B cell (primary cell): ENCODE measurements at regions not wholly inside any gene's neighbourhood (a gene's known extent, or its start where the extent isn't known, plus 50 kb on each side); places are given as distances from the start of the nearest gene placed in this dataset.

ENCODE experiments used
- ATAC-seq: fragments of 200-7000 bp; cut with Tn5 transposase; one replicate; pipeline ENCODE4 v1.10.0; 2021; ENCODE audit warnings: low read depth, mild to moderate bottlenecking, moderate number of reproducible peaks, moderate library complexity
- CTCF ChIA-PET: fragments of 350-600 bp; sonication (Branson Sonifier 250); formaldehyde crosslinking; loops from one replicate; lab custom pipeline; 2021; ENCODE audit warnings: antibody characterized with exemption, inconsistent platforms; lab: Charles Lee
- POLR2A ChIA-PET: fragments of 350-600 bp; sonication (Branson Sonifier 250); formaldehyde crosslinking; loops from one replicate; lab custom pipeline; 2021; ENCODE audit warnings: antibody characterized with exemption; lab: Charles Lee
- DNase-seq: peaks from one replicate; pipeline ENCODE4 v3.0.0; 2013
- H2AFZ ChIP-seq: 2 replicates; pipeline ENCODE4 v1.6.1; 2012; ENCODE audit warnings: mild to moderate bottlenecking, low read depth, low read length; ENCODE audit not compliant: insufficient read depth, poor library complexity, severe bottlenecking
- H3K27ac ChIP-seq, 2 donors: 1 replicate in 1 of 2; 2 replicates in 1 of 2; pipeline ENCODE4 v1.5.1; 2012 to 2013; ENCODE audit warnings: low read length in 2 of 2, mild to moderate bottlenecking in 2 of 2, moderate library complexity in 1 of 2
- H3K27me3 ChIP-seq, 4 experiments: fragments of 200-600 bp in 1 of 4; sonication (generic) in 1 of 4; replicated peaks in 1 of 4; 1 replicate in 2 of 4; 2 replicates in 2 of 4; pipeline versions ENCODE4 v1.6.1 to v1.7.0; 2013 to 2016; ENCODE audit warnings: low read length in 3 of 4, mild to moderate bottlenecking in 2 of 4, mixed read lengths in 1 of 4, moderate library complexity in 1 of 4; ENCODE audit not compliant: insufficient read depth in 4 of 4, control insufficient read depth in 3 of 4; ENCODE audit errors: control extremely low read depth in 1 of 4
- H3K36me3 ChIP-seq, 2 experiments: replicated peaks in 1 of 2; 1 replicate in 1 of 2; 2 replicates in 1 of 2; pipeline versions ENCODE4 v1.6.1 to v1.7.1; 2013; ENCODE audit warnings: low read length in 1 of 2; ENCODE audit not compliant: insufficient read depth in 2 of 2, control insufficient read depth in 1 of 2; ENCODE audit errors: control extremely low read depth in 1 of 2, extremely low read depth in 1 of 2
- H3K4me1 ChIP-seq, 2 donors: fragments of 200-600 bp in 1 of 2; sonication (generic) in 1 of 2; 1 replicate in 1 of 2; 2 replicates in 1 of 2; pipeline versions ENCODE4 v1.5.1 to v1.6.1; 2013 to 2017; ENCODE audit warnings: low read length in 2 of 2; ENCODE audit not compliant: control insufficient read depth in 2 of 2, insufficient read depth in 2 of 2
- H3K4me2 ChIP-seq: replicated peaks from 2 replicates; pipeline ENCODE3; 2012; ENCODE audit warnings: mild to moderate bottlenecking, low read depth, low read length; ENCODE audit not compliant: poor library complexity, severe bottlenecking
- H3K4me3 ChIP-seq, 5 experiments: fragments of 200-600 bp in 1 of 5; sonication (generic) in 1 of 5; 1 replicate in 3 of 5; 2 replicates in 2 of 5; pipeline versions ENCODE4 v1.5.1 to v1.7.0; 2011 to 2016; ENCODE audit warnings: low read length in 4 of 5, mild to moderate bottlenecking in 4 of 5, low read depth in 2 of 5, control low read depth in 1 of 5, moderate library complexity in 1 of 5; ENCODE audit not compliant: insufficient read depth in 1 of 5; ENCODE audit errors: control extremely low read depth in 1 of 5, extremely low read depth in 1 of 5
- H3K79me2 ChIP-seq: fragments of 200-600 bp; sonication (generic); one replicate; pipeline ENCODE4 v1.6.0; 2016; ENCODE audit warnings: low read length; ENCODE audit not compliant: control insufficient read depth, insufficient read depth
- H3K9ac ChIP-seq: fragments of 200-600 bp; sonication (generic); 2 replicates; pipeline ENCODE4 v1.6.1; 2017; ENCODE audit warnings: mild to moderate bottlenecking, low read length, moderate library complexity
- H3K9me3 ChIP-seq, 3 donors: one replicate each; pipeline versions ENCODE4 v1.6.1 to v1.7.1; 2013; ENCODE audit warnings: low read length in 2 of 3; ENCODE audit not compliant: control insufficient read depth in 2 of 3, insufficient read depth in 1 of 3; ENCODE audit errors: control extremely low read depth in 1 of 3
- H4K20me1 ChIP-seq: 2 replicates; pipeline ENCODE4 v1.6.0; 2012; ENCODE audit warnings: mild to moderate bottlenecking, low read length; ENCODE audit not compliant: insufficient read depth, control insufficient read depth, poor library complexity, severe bottlenecking
- H3K27ac Mint-ChIP-seq: one replicate; pipeline ENCODE4 v1.8.0; 2021; ENCODE audit warnings: mixed read lengths
- H3K27me3 Mint-ChIP-seq: one replicate; pipeline ENCODE4 v1.8.0; 2021; ENCODE audit warnings: mixed read lengths
- H3K4me1 Mint-ChIP-seq: one replicate; pipeline ENCODE4 v1.8.0; 2021; ENCODE audit warnings: mixed read lengths
- H3K4me3 Mint-ChIP-seq: one replicate; pipeline ENCODE4 v1.8.0; 2021; ENCODE audit warnings: mixed read lengths
- H3K9me3 Mint-ChIP-seq: one replicate; pipeline ENCODE4 v1.8.0; 2022; ENCODE audit warnings: mixed read lengths; ENCODE audit not compliant: insufficient read depth
- EZH2 ChIP-seq: IDR thresholded peaks from 2 replicates; pipeline ENCODE4 v1.6.1; 2012; ENCODE audit warnings: borderline replicate concordance, low read depth, mild to moderate bottlenecking, moderate library complexity, low read length; ENCODE audit not compliant: insufficient read depth, poor library complexity, severe bottlenecking
- WGBS: methylation state at CpG from one replicate; pipeline ENCODE4 v1.1.5; 2013; ENCODE audit warnings: missing lambda C conversion rate; ENCODE audit not compliant: insufficient coverage; 5-methylcytosine and 5-hydroxymethylcytosine counted together
- intact Hi-C: fragments of 100-400 bp; cut with micrococcal nuclease; formaldehyde crosslinking; loops from one replicate; pipeline ENCODE4 v1.10.0; 2022
- TF ChIP-seq, protein P1 (sequence below): fragments of 200-600 bp; IDR thresholded peaks from one replicate; pipeline ENCODE4 v1.8.0; 2022; ENCODE audit warnings: antibody characterized with exemption, mild to moderate bottlenecking

DNA sequence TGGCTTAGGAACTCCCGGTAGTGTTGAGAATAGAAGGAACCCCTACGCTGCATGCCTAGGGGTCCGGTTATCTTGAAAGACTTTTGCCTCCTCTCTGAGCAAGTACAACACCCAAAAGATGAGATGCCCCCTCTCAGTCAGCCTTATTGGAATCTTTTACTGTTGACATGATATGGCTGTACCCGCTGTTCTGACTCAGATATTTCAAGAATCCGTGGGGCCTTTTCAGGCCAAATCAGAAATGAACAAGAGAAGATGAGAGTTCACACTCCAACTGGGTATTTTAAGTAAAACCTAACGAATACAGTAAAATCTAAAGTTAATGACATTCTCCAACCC lies 164.2 kb downstream of the PPIAL4G start:
- Histone ChIP-seq H3K79me2 (no peaks in the 10 kb centered on the region), H3K4me2 (peak overlapping the region; percentile 96), H3K9me3 (no peaks in the 10 kb centered on the region), H3K4me1 (peaks cover 16 to 30% of the 10 kb centered on the region in 2 donors), H3K9ac (peak overlapping the region; percentile 84), H3K36me3 (no peaks in the 10 kb centered on the region), H3K27me3 (no peaks in the 10 kb centered on the region), H2AFZ (peak overlapping the region; percentile 94), H4K20me1 (no peaks in the 10 kb centered on the region), H3K4me3 (peak overlapping the region; percentile 52 to 90 (median 64)), H3K27ac (peak overlapping the region; percentile 15 to 68)
- ChIA-PET POLR2A (interaction anchor here (1.1 to 1.7 kb wide), 3 partner anchors 15 to 55 kb away, joined by 5 to 10 read pairs (median 6); no protein-coding TSS in a partner anchor), CTCF (interaction anchor here (0.8 kb wide), 1 partner anchor 55 kb away, joined by 3 read pairs; no protein-coding TSS in a partner anchor)
- TF ChIP-seq, protein P1, sequence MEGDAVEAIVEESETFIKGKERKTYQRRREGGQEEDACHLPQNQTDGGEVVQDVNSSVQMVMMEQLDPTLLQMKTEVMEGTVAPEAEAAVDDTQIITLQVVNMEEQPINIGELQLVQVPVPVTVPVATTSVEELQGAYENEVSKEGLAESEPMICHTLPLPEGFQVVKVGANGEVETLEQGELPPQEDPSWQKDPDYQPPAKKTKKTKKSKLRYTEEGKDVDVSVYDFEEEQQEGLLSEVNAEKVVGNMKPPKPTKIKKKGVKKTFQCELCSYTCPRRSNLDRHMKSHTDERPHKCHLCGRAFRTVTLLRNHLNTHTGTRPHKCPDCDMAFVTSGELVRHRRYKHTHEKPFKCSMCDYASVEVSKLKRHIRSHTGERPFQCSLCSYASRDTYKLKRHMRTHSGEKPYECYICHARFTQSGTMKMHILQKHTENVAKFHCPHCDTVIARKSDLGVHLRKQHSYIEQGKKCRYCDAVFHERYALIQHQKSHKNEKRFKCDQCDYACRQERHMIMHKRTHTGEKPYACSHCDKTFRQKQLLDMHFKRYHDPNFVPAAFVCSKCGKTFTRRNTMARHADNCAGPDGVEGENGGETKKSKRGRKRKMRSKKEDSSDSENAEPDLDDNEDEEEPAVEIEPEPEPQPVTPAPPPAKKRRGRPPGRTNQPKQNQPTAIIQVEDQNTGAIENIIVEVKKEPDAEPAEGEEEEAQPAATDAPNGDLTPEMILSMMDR: no peak
- no peak for TF ChIP-seq EZH2
- peaks cover 33% of the 10 kb centered on the region for H3K4me1 Mint-ChIP-seq
- intact Hi-C loops: loop anchor here (2.0 to 5.0 kb wide), 2 partner anchors 16 to 57 kb away; no protein-coding TSS in a partner anchor
- H3K27me3 Mint-ChIP-seq: no peaks in the 10 kb centered on the region
- peak overlapping the region; percentile 90 for H3K27ac Mint-ChIP-seq
- no peak for ATAC-seq
- no peaks in the 10 kb centered on the region for H3K9me3 Mint-ChIP-seq
- WGBS: 0% methylated on average over 1 of the region's 6 CpGs
- H3K4me3 Mint-ChIP-seq: peak overlapping the region; percentile 91
- no peak for DNase-seq

DNA sequence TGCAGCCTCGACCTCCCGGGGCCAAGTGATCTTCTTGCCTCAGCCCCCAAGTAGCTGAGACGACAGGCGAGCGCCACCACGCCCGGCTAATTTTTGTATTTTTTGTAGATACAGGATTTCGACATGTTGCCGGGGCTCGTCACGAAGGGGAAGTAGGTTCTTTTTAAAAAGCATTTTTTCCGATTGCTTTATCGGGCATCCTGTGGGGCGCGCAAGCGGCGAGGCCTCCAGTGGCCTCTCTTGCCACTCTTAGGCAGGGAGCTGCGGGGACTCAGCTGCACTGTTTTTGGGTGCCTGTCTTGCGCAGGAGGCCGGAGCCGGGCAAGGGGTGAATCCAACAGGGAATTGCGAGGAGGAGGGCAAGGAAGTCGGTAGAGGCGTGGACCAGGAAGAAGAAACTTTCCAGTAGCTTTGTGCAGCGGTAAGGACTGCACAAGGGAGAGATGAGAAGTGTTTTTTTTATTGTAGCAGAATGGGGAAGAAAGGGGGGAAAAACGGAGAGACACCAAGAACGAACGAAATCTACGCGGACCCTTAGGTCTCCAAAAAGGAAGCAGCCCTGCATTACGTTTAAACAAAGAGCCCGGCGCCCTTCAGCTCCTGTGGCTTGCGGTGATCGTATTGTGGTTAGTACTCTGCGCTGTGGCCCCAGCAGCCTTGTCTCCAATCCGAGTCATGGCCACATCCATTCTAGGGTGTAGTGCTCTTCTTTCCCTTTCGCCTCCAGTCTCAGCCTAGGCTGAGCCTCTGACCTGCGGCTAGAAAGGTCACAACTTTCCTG lies 164.8 kb downstream of the PPIAL4G start:
- no peaks in the 10 kb centered on the region for H3K27me3 ChIP-seq
- TF ChIP-seq, protein P1: no peak
- no peak for TF ChIP-seq EZH2
- Mint-ChIP-seq H3K4me1 (peaks cover 33% of the 10 kb centered on the region), H3K27me3 (no peaks in the 10 kb centered on the region), H3K9me3 (no peaks in the 10 kb centered on the region), H3K27ac (peak overlapping the region; percentile 90), H3K4me3 (peak overlapping the region; percentile 91)
- ChIA-PET POLR2A (interaction anchor here (1.1 to 1.7 kb wide), 3 partner anchors 15 to 55 kb away, joined by 5 to 10 read pairs (median 6); no protein-coding TSS in a partner anchor), CTCF (interaction anchor here (0.8 kb wide), 1 partner anchor 55 kb away, joined by 3 read pairs; no protein-coding TSS in a partner anchor)
- DNase-seq: peak; percentile 78
- H4K20me1 ChIP-seq: no peaks in the 10 kb centered on the region
- peak overlapping the region; percentile 33 to 68 for H3K27ac ChIP-seq
- H3K9me3 ChIP-seq: no peaks in the 10 kb centered on the region
- peak overlapping the region; percentile 52 to 90 (median 64) for H3K4me3 ChIP-seq
- H3K79me2 ChIP-seq: no peaks in the 10 kb centered on the region
- intact Hi-C loops: loop anchor here (2.0 to 5.0 kb wide), 2 partner anchors 16 to 56 kb away; no protein-coding TSS in a partner anchor
- WGBS: under 1% methylated on average over 34 of the region's 39 CpGs
- no peaks in the 10 kb centered on the region for H3K36me3 ChIP-seq
- H3K4me2 ChIP-seq: peak overlapping the region; percentile 96
- ATAC-seq: peak; percentile 79
- H2AFZ ChIP-seq: peak overlapping the region; percentile 94
- H3K9ac ChIP-seq: peak overlapping the region; percentile 84
- H3K4me1 ChIP-seq: peaks cover 16 to 30% of the 10 kb centered on the region in 2 donors
